ENCODE measurements at regions not wholly inside any gene's neighbourhood (a gene's known extent, or its start where the extent isn't known, plus 50 kb on each side); places are given as distances from the start of the nearest gene placed in this dataset.
"Not testable (repeated sequence)": the region's sequence is repeated elsewhere in the genome, so short reads cannot be mapped to it uniquely, and the experiment has no call there.

DNA sequence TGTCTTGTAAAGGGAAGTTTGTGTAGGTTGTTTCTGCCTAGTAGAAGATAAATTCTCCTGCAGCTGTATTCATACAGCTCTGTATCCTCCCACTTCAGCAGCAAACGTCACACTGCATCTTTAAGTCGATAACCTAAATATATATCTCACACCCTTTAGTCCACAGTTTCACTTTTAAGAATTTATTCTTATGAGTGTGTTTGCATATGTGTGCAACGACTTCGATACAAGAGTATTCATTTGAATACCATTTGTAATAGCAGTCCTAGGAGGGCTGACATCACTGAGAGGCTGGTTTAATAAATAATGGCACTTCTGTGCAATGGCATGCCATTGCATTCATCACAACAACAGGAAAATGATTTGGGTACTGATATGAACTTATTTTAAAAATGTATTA is 63.8 kb upstream of the MSH6 start:
- H3K4me3 ChIP-seq (ENCODE audit: low read depth, low read length): no peak overlapping the region
- TF ChIP-seq, protein P1, sequence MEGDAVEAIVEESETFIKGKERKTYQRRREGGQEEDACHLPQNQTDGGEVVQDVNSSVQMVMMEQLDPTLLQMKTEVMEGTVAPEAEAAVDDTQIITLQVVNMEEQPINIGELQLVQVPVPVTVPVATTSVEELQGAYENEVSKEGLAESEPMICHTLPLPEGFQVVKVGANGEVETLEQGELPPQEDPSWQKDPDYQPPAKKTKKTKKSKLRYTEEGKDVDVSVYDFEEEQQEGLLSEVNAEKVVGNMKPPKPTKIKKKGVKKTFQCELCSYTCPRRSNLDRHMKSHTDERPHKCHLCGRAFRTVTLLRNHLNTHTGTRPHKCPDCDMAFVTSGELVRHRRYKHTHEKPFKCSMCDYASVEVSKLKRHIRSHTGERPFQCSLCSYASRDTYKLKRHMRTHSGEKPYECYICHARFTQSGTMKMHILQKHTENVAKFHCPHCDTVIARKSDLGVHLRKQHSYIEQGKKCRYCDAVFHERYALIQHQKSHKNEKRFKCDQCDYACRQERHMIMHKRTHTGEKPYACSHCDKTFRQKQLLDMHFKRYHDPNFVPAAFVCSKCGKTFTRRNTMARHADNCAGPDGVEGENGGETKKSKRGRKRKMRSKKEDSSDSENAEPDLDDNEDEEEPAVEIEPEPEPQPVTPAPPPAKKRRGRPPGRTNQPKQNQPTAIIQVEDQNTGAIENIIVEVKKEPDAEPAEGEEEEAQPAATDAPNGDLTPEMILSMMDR (IDR thresholded peaks at IDR 0.05; ENCODE audit: low read depth, low read length): no peak

DNA sequence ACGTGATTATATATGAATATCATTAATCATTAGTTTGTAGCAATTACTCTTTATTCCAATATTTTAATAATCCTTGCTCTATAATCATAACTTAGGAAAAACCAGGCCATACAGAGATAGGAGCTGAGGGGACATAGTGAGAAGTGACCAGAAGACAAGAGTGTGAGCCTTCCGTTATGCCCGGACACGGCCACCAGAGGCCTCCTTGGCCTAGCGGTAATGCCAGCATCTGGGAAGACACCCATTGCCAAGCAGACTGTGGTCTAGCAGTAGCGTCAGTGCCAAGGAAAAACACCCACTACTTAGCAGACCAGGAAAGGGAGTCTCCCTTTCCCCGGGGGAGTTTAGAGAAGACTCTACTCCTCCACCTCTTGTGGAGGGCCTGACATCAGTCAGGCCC is 66.6 kb upstream of the MSH6 start:
- H3K4me3 ChIP-seq (ENCODE audit: low read depth, low read length): not testable (repeated sequence)

DNA sequence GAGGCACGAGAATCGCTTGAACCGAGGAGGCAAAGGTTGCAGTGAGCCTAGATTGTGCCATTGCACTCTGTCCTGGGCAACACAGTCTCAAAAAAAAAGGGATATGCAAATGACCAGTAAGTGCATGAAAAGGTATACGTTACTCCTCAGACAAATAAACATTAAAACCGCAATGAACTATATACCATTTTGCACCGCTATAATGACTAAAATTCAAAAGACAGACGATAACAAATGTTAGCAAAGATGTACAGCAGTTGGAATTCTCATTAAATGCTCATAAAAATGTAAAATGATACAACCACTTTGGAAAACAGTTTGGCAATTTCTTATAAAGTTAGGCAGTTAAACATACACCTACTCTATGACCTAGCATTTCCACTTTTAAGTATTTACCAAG is 67.4 kb upstream of the MSH6 start:
- TF ChIP-seq, protein P1 (IDR thresholded peaks at IDR 0.05; ENCODE audit: low read depth, low read length): no peak
- H3K4me3 ChIP-seq (ENCODE audit: low read depth, low read length): no peak overlapping the region

DNA sequence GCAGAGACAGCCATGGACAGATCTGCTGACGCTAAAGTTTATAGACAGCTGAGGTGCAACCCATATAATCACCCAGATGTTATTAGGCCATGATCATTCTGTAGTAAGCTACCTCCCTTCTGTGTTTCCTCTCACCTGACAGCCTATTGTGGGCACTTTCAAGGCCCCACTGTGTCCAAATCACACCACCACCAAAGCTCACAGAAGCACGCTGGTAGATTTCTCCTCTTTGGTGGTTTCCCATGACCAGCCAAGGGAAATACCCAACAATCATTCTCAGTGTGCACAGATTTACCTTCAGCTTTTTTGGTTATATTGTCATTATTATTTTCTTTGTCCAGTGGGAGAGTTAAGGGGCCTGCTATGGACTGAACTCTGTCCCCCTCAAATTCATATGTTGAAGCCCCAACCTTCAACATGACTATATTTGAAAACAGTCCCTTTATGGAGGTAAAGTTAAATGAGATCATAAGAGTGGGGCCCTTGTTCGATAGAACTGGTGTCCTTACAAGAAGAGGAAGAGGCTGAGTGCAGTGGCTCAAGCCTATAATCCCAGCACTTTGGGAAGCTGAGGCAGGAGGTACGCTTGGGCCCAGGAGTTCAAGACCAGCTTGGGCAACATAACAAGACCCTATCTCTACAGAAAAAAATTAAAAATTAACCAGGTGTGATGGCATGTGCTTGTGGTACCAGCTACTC is 74.0 kb upstream of the MSH6 start:
- no peak overlapping the region for H3K4me3 ChIP-seq (ENCODE audit: low read depth, low read length)
- TF ChIP-seq, protein P1 (IDR thresholded peaks at IDR 0.05; ENCODE audit: low read depth, low read length): no peak

DNA sequence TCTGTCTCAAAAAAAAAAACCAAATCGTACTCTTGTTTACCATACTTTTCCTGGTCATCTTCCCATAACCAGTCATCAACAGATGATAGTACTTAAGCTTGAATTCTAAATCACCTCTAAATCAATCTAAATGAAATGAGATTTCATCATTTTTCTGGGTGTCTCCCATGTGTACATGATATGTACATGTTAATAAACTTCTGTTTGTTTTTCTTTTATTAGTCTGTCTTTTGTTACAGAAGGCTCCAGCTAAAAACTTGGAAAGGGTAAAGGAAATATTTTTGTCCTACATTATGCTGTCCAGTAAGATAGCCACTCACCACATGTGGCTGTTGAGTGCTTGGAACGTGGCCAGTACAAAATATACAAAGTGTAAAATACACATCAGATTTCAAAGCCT is 78.7 kb upstream of the MSH6 start:
- H3K4me3 ChIP-seq (ENCODE audit: low read depth, low read length): no peak overlapping the region

DNA sequence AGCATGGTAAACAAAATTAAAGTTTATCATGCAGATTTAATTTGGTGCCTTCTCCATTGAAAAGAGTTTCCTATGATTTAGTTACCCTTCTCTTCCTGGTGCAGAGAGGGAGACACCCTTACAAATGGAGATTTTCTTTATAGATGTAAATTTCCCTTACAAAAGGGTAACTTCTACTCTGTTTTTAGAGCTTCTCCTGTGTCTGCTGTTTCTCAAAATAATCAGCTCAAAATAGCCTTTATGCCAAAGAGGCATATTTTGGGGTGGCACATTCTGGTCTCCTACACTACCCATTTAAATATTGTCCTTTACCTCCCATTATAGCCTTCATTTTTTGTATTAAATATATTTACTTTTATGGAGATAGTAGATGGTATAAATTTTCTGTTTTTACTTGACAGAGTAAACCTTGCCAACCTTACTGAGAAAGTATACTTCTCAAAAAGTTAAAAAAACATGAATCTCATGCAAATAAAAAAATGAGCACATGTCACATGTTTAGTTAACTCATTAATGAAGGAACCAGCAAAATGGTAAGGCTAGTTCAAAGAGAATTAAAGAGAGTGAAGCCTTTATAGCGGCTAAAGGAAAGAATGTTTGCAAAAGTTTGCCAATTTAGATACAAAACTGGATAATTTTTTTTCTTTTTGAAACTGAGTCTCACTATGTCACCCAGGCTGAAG is 83.3 kb upstream of the MSH6 start:
- TF ChIP-seq, protein P1 (IDR thresholded peaks at IDR 0.05; ENCODE audit: low read depth, low read length): no peak
- no peak overlapping the region for H3K4me3 ChIP-seq (ENCODE audit: low read depth, low read length)

More for the DNA sequence above, 78.7 kb upstream of the MSH6 start:
- TF ChIP-seq, protein P1 (IDR thresholded peaks at IDR 0.05; ENCODE audit: low read depth, low read length): no peak

DNA sequence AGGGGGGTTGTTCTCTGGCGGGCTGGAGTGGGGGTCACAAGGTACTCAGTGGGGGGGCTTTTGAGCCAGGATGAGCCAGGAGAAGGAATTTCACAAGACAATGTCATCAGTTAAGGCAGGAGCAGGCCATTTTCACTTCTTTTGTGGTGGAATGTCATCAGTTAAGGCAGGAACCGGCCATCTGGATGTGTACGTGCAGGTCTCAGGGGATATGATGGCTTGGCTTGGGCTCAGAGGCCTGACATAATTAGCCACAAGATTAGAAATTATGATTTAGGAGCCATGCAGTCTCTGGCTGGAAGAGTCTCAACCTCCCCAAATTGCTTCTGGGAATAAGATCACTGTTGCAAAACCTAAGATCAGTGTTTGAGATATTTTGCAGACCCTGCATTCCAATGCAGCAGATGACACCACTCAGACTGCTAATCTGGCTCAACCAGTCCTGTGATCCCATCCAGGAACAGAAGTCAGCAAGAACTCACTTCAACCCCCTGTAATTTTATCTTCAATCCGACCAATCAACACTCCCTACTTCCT is 84.4 kb upstream of the MSH6 start:
- not testable (repeated sequence) for H3K4me3 ChIP-seq (ENCODE audit: low read depth, low read length)

DNA sequence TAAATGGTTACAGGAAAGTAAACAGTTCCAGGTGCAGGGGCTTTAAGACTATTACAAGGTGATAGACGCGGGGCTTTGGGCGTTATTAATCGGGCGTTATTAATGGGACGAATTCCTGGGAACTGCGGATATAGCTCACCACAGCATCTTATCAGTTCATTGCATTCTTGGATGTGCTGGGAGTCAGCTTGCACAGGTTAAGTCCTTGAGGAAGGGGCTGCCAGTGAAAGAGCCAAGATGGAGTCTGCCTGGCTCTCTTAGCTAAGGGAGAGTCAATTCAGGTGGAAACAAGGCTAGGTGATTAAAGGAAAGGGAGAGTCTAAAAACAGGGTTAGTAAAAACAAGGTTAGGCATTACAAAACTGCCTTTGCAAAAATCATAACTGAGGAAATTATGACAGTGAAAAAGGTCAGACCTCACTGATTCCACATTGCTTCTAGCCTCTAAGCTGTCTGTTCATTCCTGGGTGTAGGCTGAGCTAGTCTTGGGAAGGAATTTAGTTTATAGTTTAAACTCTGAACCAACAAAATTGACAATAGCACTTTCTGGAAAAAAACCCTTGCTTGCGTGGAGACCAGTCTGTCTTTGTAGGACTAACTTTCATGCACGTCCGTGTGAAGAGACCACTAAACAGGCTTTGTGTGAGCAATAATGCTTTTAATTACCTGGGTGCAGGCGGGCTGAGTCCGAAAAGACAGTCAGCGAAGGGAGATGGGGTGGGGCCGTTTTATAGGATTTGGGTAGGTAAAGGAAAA is 85.1 kb upstream of the MSH6 start:
- not testable (repeated sequence) for H3K4me3 ChIP-seq (ENCODE audit: low read depth, low read length)

All from WI38 (cell line).